NCI-H1436 (cell line): ENCODE measurements at regions not wholly inside any gene's neighbourhood (a gene's known extent, or its start where the extent isn't known, plus 50 kb on each side); places are given as distances from the start of the nearest gene placed in this dataset.

Experiments used
- DNase-seq: peaks from one replicate; lab custom pipeline; 2025; lab: John Stamatoyannopoulos, UW

DNA sequence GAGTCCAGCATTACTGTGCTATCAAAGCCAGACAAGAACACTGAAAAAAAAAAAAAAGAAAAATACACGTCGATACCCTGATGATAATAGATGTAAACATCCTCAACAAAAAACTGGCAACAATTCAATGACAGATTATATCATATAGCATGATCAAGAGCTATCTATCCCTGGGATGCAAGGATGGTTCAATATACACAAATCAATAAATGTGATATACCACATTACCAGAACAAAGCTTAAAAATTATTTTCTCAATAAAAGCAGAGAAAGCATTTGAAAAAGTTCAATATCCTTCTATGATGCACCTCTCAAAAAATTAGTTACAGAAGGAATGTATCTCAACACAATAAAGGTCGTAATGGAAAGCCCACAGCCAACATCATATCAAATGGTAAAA, 332.8 kb upstream of the MMADHC start:
- DNase-seq = no peak

DNA sequence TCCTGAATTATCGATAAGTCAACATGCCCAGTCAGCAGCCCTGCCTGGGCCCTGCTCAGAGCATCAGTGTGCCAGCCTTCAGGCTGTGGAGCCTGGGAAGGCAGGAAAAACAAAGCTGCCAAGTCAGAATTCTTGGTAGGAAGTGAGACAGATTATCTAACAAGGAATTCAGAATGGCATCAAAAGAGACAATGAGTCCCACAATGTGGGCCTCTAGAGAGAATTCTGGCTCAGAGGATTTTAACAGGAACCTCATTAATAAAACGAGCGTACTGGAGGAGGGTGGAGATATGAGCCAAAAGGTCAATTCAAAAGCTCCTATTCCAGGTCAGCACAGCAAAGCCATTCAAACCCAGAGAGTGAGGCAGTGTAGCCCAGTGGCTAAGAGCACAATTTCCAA, 327.6 kb upstream of the MMADHC start:
- DNase-seq = no peak

DNA sequence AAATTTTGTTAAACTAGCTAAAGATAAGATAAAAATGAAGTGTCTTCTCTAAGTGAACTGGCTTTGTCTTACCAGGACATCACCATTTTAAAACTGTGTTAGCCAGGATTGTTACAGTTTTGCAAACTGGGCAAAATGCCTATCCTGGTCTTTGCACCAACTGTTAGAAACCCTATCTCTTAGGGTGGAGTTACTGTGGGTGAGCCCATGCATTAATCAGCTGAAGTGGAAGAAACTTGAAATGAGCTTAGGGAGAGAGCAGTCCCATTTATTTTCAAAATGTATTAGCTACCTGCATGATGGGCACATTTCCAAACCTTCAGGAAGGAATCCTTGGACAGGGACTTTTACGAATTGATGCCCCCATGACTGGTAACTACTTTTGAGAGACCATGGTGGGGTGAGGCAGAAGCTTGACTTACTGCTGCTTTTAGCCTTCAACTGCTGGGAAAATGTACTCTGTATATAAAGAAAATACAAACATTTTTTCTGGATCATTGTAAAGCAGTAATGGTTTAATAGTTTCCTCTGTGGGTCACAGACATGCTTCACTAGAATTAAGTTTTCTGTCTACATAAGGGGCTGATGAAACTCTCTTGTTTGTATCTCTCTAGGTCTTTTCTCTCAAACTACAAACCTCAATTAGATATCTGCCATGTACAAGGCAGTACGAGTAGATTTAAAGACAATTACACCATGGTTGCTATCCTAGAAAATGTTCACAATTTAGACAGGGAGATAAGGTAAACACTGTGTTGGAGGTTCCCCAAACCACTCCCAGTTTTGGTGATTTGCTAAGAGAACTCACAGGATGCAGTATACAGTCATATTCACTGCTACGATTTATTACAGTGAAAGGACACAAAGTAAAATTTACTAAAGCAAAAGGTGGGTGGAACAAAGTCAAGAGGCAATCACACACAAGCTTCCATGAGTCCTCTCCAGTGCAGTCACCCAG, 321.4 kb upstream of the MMADHC start:
- no peak for DNase-seq

DNA sequence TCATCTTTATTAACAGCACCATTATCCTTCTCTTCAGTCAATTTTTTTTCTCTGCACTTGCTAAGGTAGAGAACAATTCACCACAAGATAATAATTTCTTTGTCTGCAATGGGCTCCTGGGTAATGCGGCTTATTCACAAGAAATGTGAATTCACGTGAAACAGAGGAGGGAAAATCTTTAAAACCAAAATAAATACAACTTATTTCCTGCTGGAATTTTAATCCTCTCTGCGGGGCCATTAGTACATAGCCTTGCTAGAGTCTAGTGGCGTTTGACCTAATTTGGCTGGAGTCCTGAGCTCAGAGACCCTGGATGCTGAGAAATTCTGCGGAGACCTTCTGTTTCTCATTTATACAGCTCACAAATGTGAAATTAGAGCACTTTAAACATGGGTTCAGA, 319.3 kb upstream of the MMADHC start:
- no peak for DNase-seq

DNA sequence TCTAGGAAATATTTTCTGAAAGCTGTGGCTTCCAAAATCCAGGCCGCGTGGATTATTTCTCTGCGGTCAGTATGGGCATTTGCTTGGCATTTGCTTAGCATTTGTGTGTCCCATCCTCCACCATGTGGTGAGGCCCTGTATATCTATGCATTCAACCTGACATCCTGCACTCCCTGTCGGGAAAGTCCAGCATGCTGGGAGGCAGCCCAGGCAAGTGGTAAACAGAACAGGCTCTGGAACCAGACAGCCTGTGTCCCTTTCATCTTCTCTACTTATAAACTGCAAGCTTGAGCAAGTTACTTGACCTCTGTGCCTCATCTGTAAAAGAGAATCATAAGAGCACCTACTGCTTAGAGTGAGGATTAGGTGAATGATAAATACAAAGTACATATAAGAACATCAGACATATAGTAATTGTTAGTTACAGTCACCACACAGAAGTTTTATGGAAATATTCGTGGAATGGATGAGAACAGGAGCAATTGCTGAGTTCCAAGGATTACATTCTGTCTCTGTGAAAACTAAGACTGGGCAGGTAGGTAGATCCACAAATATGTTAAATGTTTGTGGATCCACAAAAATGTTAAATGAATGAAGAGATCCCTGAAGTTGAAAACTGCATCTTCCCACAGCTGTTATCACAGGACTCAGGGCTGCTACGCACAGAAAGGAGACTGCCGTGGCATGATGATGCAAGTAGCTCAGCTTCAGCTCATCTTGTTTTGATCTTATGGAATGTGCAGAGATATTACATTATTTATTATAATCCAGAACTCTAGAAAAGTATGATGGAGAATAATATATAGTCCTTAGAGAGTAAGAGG, 317.0 kb upstream of the MMADHC start:
- no peak for DNase-seq

DNA sequence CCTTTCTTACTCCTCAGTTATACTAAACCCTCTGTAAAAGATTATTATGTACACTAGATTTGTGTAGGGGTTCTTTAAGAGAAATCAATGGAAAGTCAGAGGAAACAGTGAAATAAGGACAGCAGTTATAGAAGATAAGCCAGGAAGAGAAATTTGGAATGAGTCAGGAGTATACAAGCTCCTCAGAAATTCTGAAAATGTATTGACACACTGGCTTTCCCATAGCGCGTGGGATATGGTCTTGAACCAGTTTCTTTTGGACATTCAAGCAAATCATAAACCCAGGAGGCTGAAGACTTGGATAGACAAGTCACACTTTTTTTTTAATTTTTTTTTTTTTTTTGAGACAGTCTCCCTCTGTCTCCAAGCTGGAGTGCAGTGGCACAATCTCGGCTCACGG, 316.1 kb upstream of the MMADHC start:
- no peak for DNase-seq

DNA sequence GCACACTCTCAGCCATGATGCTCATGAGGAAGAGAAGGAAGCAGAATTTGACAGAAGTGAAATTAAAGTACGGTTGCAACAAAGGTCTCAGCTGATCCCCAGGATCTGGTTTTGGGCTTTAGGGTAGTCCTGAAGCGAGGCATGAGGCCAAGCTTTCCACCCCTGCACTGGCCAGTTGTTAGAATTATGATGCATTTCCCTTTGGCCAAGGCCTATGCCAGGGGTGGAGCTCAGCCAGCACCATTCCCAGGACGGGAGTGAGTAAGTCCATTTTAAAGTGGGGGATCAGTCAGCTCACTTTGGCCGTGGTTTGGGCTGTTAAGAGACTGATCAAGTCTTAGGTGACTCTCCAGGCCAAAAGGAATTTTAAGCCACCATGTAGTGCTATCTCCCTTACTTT, 314.5 kb upstream of the MMADHC start:
- DNase-seq = no peak

DNA sequence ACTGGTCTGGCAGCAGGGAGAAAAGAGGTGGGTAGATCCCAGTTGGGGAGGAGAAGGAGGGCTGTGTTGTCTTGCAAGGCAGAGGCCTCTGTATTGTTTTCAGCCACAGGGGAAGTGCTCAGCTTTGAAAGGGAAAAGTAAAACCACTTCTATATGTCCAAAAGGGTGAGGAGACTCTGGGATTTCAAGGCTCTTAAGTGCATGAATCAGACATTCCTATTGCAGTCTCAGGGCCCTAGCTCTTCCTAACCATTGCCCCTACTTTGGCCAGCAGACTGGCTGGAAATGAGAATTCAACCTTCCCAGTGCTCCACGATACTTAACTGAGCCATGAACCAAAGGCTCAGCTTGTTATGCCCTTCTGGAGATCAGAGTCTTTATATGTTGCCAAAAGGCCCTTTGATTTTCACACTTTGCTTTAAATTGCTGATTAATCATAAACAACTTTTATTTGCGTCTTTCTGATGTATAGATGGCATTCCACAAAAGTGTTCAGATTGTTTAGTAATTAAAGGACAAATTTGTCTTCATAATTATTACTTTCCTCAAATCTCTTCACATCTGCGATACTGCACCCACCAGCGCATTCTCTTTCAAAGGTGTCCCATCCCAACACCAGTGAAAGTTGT, 313.8 kb upstream of the MMADHC start:
- DNase-seq = no peak

DNA sequence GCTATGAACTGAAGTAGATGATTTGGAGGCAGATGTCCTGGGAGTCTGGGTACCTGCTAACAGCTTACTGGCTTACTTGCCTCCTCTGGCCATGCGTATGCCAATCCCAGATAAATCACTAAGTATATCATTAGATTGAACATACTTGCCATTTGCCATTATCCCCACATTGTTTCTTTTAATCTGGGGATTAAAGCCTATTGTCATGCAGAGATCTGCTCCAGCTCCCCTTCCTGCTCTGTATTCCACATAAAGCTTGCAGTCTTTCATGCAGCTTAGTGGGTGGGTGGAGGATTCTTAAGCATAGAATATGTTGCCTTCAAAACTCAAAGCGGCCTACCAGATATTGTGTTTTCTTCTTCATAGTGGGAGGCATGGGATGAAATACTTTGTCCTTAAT, 311.8 kb upstream of the MMADHC start:
- no peak for DNase-seq

DNA sequence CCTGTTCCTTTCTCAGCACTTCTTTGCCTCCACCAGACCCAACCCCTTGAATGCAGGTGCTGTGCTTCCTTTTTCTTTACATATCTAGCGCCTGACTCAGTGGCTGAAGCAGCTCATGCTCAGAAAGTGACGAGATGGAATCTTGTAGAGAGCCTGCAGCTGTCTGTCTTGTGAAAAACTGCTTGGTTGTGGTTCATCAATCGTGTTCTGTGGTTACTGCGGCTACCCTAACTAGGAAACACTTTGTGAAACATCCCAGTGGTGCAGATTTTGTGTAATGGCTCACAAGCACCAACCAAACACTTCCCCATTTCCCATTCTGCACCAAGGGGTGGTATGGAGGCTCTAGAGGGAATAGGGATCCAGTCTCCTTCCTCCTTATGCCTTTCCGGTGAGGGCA, 307.2 kb upstream of the MMADHC start:
- DNase-seq = no peak

DNA sequence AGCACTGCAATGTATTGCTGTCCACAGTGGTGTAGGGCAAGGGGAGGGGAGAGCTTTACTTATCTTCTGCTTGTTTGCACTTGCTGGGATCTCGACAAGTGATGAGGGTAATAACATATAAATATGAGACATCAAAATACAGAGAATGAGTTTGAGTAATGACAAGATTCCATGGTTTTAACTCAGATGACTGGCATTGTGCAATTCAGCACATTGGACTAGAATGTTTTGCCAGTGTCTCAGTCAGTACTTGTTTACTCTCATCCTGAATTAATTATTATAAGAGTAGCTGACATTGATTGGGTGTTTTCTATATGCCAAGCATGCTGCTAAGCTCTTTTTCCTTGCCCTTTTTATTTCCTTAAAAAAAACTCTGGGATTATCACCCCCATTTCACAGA, 306.7 kb upstream of the MMADHC start:
- no peak for DNase-seq

DNA sequence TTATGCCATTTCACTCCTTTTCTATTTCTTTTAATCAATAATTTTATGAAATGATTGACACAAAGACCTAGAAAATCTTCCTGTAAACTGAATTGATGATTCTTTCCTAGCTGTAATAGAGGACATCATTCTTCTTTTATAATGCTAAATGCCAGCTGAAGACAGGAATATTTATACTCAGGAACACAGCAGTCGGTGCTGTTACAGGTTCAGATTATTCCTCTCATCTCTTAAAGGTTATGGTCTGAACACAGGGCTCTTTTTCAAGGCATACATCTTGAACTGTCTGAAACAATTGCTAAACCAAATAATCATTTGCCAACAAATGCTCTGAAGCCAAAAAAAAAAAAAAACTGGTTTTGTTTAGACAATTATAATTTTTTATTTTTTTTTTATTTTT, 305.0 kb upstream of the MMADHC start:
- no peak for DNase-seq

DNA sequence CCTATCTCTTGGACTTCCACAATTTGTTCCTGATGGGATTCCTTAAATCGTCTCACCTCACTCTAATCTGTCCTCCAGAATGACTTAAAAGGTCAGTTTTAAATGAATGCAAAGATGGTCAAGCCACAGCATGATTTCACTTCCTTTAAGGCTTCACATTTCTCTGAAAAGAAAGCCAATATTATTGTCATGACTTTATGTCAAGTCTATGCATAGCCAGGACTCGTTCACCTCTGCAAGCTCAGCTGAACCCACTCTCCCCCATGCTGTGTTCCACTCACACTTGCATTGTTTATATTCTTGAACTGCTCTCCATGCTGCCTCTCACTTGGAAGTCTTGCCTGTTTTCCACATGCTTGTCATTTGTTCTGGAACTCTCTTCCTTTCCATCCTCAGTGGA, 298.4 kb upstream of the MMADHC start:
- DNase-seq = no peak

DNA sequence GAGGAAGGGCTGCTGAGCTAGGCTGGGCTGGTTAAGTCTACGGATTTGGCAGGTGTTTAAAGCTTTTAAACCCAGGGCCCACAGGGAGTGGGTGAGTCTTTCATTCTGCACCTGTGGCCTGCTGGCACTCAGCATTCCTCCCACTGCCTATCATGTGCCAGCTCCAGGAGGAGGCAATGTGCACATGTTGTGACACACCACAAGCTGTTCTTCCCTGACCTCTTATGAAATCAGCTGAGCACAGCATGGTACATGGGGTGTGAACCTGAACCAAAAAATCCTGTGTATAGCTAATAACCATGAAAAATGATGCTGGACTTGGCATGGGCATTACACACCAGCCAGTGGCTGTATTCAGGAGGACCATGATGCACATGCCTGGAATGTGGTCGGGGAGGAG, 297.9 kb upstream of the MMADHC start:
- peak; percentile 81 for DNase-seq

DNA sequence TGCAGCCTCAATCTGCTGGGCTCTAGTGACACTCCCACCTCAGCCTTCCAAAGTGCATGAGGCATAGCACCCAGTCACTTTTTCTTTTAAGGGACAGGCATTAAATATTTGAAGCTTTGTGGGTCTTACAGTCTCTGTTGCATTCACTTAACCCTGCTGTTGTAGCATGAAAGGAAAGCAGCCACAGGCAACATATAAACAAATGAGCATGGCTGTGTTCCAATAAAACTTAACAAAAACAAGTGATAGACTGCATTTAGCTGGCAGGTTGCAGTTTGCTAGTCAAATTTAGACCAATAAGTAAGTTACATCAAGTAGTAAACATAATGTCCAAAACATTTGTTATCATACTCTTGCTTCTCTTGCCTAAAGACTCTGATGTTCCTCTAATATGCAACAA, 297.3 kb upstream of the MMADHC start:
- no peak for DNase-seq

DNA sequence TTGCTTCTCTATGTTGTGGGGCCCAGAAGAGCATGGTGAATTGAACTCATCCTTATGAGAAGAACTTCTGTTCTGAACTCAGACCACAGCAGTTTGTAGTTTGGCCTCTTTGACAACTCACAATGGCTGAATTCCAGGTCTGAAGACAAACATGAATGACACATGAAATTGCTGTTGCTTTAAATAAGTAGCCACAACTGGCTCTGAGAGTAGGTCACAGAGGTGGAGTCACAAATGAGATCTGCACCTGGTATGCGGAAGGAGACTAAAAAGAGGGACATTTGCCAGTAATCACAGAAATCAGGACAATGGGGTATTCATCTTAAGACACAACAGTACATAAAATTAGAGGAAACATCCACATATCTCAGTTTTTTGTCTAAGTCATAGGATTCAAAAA, 290.3 kb upstream of the MMADHC start:
- DNase-seq = no peak

DNA sequence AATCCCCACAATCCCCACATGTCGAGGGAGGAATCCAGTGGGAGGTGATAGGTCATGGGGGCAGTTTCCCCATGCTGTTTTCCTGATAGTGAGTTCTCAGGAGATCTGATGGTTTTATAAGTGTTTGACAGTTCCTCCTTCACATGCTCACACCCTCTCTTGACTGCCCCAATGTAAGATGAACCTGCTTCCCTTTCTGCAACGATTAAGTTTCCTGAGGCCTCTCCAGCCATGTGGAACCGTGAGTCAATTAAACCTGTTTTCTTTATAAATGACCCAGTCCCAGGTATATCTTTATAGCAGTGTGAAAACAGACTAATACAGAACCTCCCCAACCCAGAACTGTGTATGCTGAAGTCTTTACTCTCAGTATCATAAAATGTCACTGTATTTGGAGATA, 289.5 kb upstream of the MMADHC start:
- DNase-seq = no peak

DNA sequence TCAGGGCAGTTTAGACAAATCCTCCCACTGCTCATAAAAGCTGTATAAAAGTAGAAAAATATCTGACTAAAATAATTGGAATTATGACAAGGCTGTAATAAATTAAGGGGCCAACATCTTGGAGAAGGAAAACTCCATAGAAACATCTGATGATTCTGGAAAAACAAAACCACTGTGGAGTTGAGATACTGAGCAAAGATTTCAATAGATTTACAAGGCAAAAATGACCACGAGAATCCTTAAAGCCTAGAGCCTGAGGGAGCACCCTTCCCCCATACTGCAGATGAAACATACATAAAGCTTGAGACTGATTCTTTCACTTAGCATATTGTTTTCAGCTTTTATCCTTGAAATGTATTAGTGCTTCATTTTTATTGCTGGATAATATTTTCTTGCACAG, 286.4 kb upstream of the MMADHC start:
- no peak for DNase-seq

DNA sequence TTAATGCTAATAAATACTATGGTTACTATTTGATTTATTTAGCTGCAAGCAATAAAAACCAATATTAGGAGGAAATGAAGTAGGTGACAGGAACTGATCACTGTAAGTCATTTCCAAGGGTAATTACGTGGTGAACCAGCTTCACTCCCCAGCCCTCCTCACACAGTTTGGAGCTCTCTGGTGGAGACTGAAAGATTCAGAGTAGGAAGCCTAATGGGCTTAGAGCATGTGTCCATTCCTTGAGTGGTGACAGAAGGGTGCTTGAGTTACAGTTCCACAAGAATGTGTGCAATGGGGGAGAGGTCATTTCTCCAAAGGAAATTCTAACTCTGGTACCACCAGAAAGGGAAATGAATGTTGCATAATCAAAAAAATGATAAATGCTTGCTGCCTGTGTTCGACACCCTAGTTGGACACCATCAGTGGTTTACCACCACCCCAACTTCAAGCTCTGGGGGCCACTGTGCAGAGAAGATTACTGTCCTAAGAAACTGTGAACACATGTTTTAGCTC, 285.1 kb upstream of the MMADHC start:
- DNase-seq = no peak

DNA sequence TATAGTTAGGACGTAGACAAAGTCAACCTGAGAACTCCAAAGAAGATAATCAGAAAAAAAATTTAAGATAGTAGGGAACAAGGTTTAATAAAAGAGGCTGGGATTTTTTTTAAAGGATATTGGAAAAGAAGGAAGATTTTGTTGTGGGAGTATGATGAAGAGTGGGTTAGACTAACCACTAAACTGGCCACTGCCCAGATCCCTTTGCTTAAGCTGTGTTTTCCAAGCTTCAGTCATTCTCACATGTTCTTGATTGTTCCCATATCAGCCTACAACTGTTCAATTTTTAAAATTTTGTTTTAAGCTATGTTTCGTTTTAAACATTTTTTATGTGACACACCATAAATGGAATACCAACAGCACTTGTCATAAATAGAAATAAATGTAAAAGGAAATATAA, 284.5 kb upstream of the MMADHC start:
- DNase-seq = no peak

DNA sequence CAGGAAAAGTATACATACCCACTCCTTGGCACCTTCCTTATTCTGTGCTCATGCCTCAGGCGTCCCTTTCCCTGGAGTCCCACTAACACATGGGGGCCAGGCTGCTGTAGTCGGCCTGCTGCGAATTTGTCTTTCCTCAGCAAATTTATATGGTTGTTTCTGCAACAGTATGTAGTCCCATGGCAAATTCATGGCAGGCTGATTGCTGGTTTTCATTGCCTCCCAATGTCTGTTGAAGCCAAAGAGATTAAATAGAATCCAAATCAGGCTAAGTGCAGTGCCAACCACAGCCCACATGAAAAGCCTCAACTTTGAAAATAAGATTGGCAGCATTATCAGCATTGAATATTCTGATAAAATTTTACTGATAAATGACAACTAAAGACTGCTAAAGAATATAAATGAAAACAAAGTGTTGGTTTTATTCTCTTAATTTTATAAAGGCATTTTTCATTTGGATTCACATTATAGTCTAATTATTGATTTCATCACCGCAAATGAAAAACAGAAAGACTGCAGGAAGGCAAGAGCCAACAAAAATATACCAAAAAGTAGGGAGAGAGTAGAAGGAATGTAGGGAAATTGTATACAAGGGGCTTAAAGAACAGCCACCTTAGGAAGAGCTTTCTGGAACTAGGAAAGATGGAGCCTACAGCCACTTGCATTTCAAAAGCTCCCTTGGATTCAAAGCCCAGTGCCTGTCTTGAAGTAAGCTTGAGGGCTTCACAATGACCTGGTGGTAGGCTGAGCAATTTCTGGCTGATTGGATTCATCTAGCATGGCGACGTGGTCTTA, 283.7 kb upstream of the MMADHC start:
- no peak for DNase-seq

DNA sequence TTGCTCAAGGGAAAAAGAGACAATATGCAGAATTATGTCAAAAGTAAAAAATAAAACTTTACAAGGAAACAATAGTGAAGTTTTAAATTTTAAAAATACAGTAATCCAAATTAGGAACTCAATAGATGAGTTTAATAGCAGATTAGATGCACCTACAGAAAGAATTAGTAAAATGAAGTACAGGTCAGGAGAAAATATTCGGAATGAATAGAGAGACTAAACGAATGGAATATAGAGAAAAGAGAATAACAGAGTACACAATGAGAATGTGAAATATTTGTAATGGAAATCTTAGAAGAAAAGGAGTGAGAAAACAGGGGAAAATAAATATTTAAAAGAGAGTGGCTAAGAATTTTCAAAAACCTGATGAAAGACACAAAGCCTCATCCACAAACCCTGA, 275.7 kb upstream of the MMADHC start:
- DNase-seq = no peak
